ES-I3 (cell line): ENCODE measurements at regions not wholly inside any gene's neighbourhood (a gene's known extent, or its start where the extent isn't known, plus 50 kb on each side); places are given as distances from the start of the nearest gene placed in this dataset.

Experiments used
- H3K36me3 ChIP-seq: 2 replicates; pipeline ENCODE4 v1.6.1; 2013; ENCODE audit warnings: mild to moderate bottlenecking, low read length, control low read depth, moderate library complexity; ENCODE audit not compliant: insufficient read depth
- H3K4me1 ChIP-seq: 2 replicates; pipeline ENCODE4 v1.6.1; 2013; ENCODE audit warnings: mild to moderate bottlenecking, control low read depth, low read length; ENCODE audit not compliant: insufficient read depth
- H3K9ac ChIP-seq: 2 replicates; pipeline ENCODE4 v1.6.1; 2013; ENCODE audit warnings: low read depth, mild to moderate bottlenecking, low read length, moderate library complexity
- H3K9me3 ChIP-seq: 2 replicates; pipeline ENCODE4 v1.6.1; 2013; ENCODE audit warnings: mild to moderate bottlenecking, low read length, moderate library complexity; ENCODE audit not compliant: control insufficient read depth, insufficient read depth

DNA sequence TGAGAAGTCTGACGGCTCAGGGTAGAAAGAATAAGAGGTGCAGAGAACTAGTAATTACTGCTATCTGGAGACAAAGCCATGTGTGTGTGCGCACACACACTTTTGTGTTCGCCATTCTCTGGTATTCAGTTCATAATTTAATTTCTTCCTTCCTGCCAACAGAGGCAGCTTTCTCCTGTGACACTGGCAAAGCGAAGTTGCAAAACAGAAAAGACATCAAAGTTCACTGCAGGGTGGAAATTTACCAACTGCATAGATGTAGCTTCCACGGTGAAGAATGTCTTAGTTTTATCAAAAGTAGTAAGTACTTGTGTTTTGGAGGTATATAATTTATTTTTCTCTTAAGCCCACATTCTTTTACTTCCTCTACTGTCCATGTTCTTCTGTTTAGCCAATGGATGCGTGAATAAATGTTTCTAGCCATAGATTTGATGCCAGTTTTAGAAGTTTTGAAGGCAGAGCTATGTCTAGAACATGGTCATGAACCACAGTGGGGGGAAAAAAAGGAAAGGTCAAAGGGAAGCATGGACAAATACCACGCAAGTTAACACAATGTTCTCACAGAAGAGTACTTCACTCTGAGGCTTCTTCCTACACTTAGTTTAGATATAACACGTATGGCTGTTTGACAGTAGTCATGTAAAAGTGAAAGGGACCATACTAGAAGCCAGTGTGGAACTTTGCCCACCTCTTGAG is 536.5 kb upstream of the GRIA1 start:
- no peak overlapping the region for H3K9ac ChIP-seq
- H3K9me3 ChIP-seq = no peaks in the 10 kb centered on the region
- H3K36me3 ChIP-seq = no peaks in the 10 kb centered on the region
- H3K4me1 ChIP-seq = peaks cover 8% of the 10 kb centered on the region; the same call in 1 of the 2 replicates

DNA sequence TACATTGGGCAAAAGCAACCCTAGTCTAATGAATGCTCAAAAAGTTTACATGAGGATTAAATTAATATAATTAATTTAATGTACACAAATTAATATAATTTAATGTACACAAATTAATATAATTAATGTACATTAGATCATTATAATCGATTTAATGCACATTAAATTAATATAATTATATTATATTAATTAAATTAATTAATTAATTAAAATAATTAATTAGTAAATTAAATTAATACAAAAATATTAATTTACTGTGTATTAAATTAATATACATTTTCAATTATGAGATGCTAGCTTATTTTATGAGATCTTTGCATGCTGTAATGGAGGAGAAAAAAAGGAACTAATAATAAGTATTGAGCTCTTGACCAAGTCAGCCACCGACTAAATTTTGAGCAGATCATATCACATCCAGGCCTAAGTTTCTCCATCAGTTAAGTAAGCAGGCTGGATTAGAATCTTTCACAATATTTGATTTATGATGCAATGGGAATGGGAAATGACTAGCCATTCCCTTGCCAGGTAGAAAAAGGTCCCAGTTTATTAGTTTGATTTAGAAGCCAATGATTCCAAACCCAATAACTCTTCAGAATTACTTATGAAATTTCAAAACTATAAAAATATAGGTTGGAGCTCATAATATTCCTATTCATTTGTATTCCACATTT is 533.4 kb upstream of the GRIA1 start:
- no peaks in the 10 kb centered on the region for H3K36me3 ChIP-seq
- no peaks in the 10 kb centered on the region for H3K4me1 ChIP-seq
- no peak overlapping the region for H3K9ac ChIP-seq
- H3K9me3 ChIP-seq = no peaks in the 10 kb centered on the region

DNA sequence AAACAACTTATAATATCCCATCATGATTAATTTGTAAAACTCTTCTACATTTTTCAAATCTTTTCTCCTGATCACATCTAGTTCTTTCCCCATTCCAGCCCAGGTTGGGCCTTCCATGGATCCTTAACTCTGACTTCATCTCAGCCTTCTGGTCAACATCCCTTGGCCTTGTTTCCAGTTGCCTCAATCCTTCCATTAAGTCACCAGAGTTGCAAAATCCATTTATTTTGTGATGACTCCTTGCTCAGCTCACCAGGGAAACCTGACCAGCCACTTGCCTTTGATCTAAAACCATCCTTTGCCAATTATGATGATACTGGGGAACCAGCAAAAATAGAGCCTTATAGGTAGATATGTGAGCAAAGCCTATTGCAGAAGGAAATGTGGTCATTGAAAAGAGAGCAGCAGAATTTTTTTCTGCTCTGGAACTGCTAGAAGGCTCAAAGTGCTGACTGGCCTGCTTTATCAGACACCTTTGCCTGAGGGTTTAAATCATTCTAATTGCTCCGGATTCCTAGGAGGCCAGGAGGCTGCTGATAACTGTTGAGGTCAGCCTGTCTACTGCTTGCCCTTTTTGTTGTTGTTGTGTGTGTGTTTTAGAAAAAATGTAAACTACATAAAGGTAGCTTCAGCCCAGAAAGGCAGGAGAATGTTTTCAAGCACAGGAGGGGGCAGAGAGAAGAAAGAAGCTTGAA is 512.2 kb upstream of the GRIA1 start:
- Histone ChIP-seq H3K9ac (no peak overlapping the region), H3K9me3 (peaks cover 4% of the 10 kb centered on the region; the same call in 1 of the 2 replicates), H3K4me1 (no peaks in the 10 kb centered on the region)

DNA sequence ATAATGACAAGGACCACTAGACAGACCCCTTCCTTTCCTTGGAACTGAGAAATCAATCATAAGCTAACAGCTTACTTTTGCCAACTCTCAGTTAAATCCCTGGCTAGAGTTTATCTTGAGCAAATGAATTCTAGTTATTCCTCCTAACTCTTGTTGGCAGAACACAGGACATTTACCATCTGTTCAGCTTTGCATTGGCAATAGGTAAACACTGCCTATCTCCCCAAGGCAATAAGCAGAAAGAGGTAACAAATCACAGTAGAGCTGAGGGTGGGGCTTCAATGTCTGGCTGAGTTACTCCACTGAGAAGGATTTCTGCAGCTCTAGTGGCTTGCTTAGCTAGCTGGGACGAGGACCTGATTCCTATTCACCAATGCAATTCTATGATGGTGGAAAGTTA is 503.3 kb upstream of the GRIA1 start:
- Histone ChIP-seq H3K36me3 (no peaks in the 10 kb centered on the region), H3K9ac (no peak overlapping the region), H3K4me1 (no peaks in the 10 kb centered on the region), H3K9me3 (no peaks in the 10 kb centered on the region)

More for the DNA sequence above, 512.2 kb upstream of the GRIA1 start:
- no peaks in the 10 kb centered on the region for H3K36me3 ChIP-seq

DNA sequence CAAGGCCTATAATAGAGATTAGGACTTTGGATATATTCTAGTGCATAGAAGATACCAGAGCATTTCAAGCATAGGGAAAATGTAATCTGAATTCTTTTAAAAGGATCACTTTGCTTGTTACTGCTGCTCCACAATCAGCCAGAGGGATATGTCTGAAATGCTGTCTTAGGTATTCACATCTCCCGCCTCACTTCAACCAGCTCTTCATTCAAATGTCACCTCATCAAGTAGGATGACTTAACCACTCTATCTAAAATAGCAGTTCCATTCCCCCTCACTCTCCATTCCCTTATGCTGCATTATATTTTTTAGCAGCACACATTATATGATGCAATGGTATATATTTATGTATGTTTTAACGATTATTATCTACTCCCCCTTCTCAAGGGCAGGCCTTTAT is 500.3 kb upstream of the GRIA1 start:
- no peaks in the 10 kb centered on the region for H3K4me1 ChIP-seq
- H3K9ac ChIP-seq = no peak overlapping the region
- H3K36me3 ChIP-seq = no peaks in the 10 kb centered on the region
- H3K9me3 ChIP-seq = no peaks in the 10 kb centered on the region

DNA sequence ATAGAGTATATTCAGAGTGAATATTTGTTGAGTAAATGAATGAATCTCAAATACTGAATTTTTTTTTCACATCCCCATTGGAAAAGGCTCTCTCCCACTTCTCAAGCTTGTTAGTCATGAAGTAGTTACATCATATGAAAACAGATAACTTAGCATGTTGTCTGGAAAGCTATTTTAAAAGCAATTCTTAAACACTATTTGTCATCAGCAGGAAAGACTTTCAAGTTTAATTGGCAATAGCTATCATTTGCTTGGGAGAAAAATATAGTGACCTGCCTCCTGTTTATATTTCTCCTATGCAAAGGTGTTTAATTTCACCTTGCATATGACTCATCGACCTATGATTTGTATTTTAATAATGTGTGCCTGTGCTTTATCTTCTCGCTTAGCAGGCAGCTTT is 499.8 kb upstream of the GRIA1 start:
- Histone ChIP-seq H3K4me1 (no peaks in the 10 kb centered on the region), H3K9me3 (no peaks in the 10 kb centered on the region), H3K9ac (no peak overlapping the region), H3K36me3 (no peaks in the 10 kb centered on the region)

DNA sequence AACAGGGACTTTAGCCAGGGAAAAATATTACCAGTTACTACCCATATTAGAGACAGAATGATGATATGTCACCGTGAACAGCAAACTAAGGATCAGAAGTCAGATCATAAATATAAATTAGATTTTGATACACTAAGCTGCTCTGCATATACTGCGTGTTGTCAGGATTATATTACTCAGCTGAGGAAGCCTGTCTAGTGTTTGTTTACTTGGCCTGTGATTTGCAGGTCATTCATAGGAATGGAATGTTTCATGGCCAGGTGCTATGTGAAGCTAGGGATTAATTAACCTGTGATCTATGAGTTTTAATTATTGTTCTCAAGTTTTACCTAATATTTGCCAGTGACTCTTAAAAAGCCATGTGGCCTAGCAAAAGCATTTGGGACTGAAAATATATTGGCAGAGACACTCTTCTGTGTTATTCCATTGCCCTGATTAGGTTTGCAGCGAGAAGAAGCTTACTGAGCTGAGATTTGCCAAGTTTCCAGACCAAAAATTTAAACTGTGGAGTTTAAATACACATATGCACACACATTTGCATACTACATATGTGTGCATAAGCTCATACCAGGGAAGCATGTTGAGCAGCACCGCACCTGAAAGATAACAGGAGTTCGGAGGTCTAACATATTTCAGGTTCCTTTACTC is 496.3 kb upstream of the GRIA1 start:
- Histone ChIP-seq H3K9ac (no peak overlapping the region), H3K9me3 (no peaks in the 10 kb centered on the region), H3K36me3 (no peaks in the 10 kb centered on the region), H3K4me1 (no peaks in the 10 kb centered on the region)

DNA sequence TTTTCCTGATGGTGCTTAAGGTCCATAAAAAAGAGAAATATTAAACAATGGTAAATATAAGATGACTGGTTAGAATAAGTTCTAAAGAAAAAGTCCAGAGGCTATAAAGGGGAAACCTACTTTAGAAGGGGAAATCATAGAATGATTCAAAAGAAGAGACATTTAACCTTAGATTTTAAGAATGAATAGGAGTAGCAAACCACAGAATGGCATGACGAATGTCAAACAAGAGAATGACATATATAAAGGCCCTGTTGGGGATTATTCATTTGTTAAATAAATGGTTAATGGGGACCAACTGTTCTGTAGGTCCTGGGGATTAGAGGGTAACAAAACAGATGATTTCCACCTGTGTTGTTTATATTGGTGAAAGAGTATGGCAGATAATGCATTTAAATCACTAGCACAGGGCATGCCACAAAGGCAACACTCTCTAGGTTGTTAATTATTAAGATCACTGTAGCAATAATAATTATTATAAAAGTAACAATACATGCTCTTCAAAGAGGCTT is 495.2 kb upstream of the GRIA1 start:
- Histone ChIP-seq H3K36me3 (no peaks in the 10 kb centered on the region), H3K4me1 (no peaks in the 10 kb centered on the region), H3K9me3 (no peaks in the 10 kb centered on the region), H3K9ac (no peak overlapping the region)

DNA sequence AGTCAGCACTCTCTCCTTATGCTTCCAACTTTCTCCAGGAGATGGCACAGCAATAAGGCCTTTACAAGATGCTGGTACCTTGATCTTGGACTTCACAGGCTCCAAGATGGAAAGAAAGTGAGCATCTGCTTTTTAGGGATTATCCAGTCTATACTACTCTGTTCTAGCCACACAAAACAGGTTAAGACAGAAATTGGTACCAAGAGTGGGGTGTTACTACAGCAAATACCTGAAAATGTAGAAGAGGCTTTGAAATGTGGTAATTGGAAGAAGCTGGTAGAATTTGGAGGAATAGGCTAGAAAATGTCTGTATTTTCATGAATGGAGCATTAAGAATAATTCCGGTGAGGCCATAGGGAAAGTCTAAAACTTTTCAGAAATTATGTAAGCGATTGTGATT is 484.8 kb upstream of the GRIA1 start:
- Histone ChIP-seq H3K9ac (no peak overlapping the region), H3K9me3 (no peaks in the 10 kb centered on the region; the same call in 1 of the 2 replicates), H3K4me1 (no peaks in the 10 kb centered on the region), H3K36me3 (no peaks in the 10 kb centered on the region)

DNA sequence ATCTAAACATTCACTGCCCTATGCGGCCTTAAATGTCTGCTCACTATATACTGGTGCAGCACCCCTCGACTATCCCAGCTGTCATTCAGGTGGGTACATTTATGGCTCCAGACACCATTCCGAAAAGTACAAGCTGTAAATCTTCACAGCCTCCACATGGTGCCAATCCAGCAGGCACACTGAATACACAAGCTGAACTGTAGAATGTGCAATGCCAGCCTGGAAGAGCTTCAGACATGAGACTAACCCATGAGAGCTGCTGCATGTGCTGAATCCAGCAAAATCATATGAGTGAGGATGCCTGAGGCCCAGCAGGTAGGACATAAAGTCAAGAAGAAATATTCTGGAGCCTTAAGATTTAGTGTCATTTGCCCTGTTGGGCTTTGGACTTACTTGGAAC is 483.8 kb upstream of the GRIA1 start:
- no peaks in the 10 kb centered on the region; the same call in 1 of the 2 replicates for H3K9me3 ChIP-seq
- H3K9ac ChIP-seq = no peak overlapping the region
- no peaks in the 10 kb centered on the region for H3K36me3 ChIP-seq
- H3K4me1 ChIP-seq = no peaks in the 10 kb centered on the region

DNA sequence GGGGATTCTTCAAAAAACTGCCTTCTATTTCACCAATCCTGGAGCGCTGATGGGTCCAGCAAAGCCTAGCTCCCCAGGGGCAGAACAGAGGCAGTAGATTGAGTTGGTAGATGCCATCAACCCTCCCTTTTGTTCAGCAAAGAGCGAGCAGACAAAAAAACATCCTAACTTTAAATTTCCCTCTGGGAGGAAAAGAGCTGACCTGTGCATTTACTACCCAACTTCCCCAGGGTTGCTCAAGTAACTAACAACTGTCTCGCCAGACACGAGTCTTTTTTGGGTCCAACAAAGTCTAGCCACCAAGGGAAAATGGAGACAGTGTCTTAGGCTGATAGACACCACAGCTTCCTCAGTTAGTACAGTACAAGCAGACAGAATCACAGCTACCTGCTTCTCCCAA is 476.3 kb upstream of the GRIA1 start:
- H3K36me3 ChIP-seq = no peaks in the 10 kb centered on the region
- no peaks in the 10 kb centered on the region for H3K4me1 ChIP-seq
- H3K9me3 ChIP-seq = no peaks in the 10 kb centered on the region
- no peak overlapping the region for H3K9ac ChIP-seq

DNA sequence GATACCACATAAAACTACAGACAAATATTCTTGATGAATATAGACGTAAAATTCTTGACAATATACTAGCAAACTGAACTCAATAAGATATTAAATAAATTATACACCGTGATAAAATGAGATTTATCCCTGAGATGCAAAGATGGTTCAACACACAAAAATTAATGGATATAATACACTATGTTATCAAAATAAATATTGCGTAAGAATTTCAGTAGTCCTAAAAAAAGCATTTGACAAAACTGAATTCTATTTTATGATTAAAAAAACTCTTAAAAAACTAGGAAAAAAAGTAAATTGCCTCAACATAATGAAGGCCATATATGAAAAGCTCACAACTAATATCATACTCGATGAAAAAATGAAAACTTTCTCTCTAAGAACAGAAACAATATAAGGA is 472.3 kb upstream of the GRIA1 start:
- H3K9me3 ChIP-seq = no peaks in the 10 kb centered on the region
- no peaks in the 10 kb centered on the region for H3K36me3 ChIP-seq
- H3K4me1 ChIP-seq = no peaks in the 10 kb centered on the region
- H3K9ac ChIP-seq = no peak overlapping the region

DNA sequence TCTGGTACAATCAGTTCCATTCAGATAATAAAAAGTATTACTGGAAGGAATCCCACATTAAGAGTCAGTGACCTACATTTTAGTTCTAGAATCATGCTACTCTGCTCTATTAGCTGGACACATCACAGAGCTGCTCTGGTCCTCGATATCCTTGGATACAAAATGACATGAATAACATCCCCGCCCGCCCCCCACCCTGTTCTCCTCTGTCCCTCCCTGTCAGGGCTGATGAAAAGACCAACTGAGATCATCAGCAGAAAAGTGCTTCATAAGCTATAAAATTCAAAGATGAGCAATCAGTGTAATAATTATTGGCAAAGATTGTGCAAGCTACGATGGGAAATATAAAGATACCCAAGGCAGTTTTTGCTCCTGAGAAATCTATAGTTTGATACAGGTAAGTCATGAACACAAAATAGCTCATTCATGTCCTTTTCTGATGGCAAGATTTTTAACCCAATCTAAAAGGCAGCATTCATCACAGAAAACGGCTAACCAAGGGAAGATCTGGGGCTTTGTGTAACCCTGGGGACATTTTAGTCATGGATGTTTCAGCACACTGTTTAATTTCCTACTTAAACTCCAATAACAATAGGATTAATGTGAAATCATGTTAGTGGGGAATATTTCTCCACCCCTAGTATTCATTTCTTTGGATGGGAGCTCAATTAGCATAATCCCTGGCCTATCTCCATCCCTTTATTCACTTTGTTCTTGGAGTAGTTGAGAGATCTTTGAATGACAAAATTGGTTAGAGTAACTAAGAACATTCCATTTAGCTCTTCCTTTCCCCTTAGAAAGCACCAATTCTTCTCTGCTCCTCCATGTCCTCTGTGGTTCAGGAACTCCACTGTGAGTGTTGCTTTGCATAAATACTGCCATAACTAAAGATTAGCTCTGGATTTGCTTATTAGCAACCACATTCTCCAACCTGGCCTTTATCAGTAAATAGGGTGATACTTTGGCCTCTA is 459.4 kb upstream of the GRIA1 start:
- Histone ChIP-seq H3K36me3 (no peaks in the 10 kb centered on the region), H3K4me1 (no peaks in the 10 kb centered on the region), H3K9ac (no peak overlapping the region), H3K9me3 (no peaks in the 10 kb centered on the region; the same call in none of the 2 replicates)
